ENCODE measurements at regions not wholly inside any gene's neighbourhood (a gene's known extent, or its start where the extent isn't known, plus 50 kb on each side); places are given as distances from the start of the nearest gene placed in this dataset.

- no peak for TF ChIP-seq CTCF (IDR thresholded peaks at IDR 0.05)
- no peak for TF ChIP-seq POLR2A (IDR thresholded peaks at IDR 0.05)
Measured at GRCh38 chr4:100872811-100873210, 355.0 kb upstream of the EMCN start.

Measured in thyroid gland (tissue), 4 donors.